ENCODE measurements at regions not wholly inside any gene's neighbourhood (a gene's known extent, or its start where the extent isn't known, plus 50 kb on each side); places are given as distances from the start of the nearest gene placed in this dataset.

- no peak overlapping the region for H3K4me3 ChIP-seq (ENCODE audit: insufficient read depth in 1 of 2, low read depth in 1 of 2, low read length in 2 of 2)
- no peak overlapping the region for H3K23ac ChIP-seq (ENCODE audit: low read length in 2 of 2)
- no peak overlapping the region for H4K8ac ChIP-seq (ENCODE audit: low read length)
- H3K4me1 ChIP-seq (ENCODE audit: control insufficient read depth, insufficient read depth, low read depth, low read length), result no peaks in the 10 kb centered on the region
- H2AK5ac ChIP-seq (ENCODE audit: low read length, severe bottlenecking), result no peak overlapping the region
- DNase-seq, result no peak
- H3K4me2 ChIP-seq (ENCODE audit: low read length, poor library complexity, severe bottlenecking), result no peak overlapping the region
- H3K27me3 ChIP-seq (ENCODE audit: control insufficient read depth in 1 of 2, insufficient read depth in 1 of 2, low read length in 2 of 2), result no peaks in the 10 kb centered on the region
- H2AFZ ChIP-seq (ENCODE audit: low read depth, low read length), result no peak overlapping the region
- H3K9me3 ChIP-seq (ENCODE audit: control insufficient read depth, low read length), result no peaks in the 10 kb centered on the region
- H3K9ac ChIP-seq (ENCODE audit: low read length), result no peak overlapping the region
- no peaks in the 10 kb centered on the region for H3K36me3 ChIP-seq (ENCODE audit: control insufficient read depth in 1 of 2, insufficient read depth in 2 of 2, low read depth in 1 of 2, low read length in 2 of 2)
- no peaks in the 10 kb centered on the region for H3K79me1 ChIP-seq (replicated peaks; ENCODE audit: low read length, poor library complexity, severe bottlenecking)
- no peak overlapping the region for H4K91ac ChIP-seq (ENCODE audit: low read length)
- H2BK12ac ChIP-seq (ENCODE audit: low read length in 2 of 2), result no peak overlapping the region
- no peak overlapping the region for H3K14ac ChIP-seq (ENCODE audit: low read length in 2 of 2)
- H3K18ac ChIP-seq (ENCODE audit: low read depth in 1 of 2, low read length in 2 of 2), result no peak overlapping the region
- no peak overlapping the region for H2BK5ac ChIP-seq (ENCODE audit: low read depth, low read length, poor library complexity, severe bottlenecking)
- no peak overlapping the region for H3K27ac ChIP-seq (ENCODE audit: low read length, poor library complexity, severe bottlenecking)
- H2BK120ac ChIP-seq (ENCODE audit: low read depth, low read length), result no peak overlapping the region
- no peak overlapping the region for H3K4ac ChIP-seq (ENCODE audit: low read depth in 1 of 2, low read length in 2 of 2)
- H2BK15ac ChIP-seq (ENCODE audit: low read depth, poor library complexity, severe bottlenecking), result no peak overlapping the region
Observed at GRCh38 chr9:108019821-108020220, 530.3 kb upstream of the KLF4 start.

DNA sequence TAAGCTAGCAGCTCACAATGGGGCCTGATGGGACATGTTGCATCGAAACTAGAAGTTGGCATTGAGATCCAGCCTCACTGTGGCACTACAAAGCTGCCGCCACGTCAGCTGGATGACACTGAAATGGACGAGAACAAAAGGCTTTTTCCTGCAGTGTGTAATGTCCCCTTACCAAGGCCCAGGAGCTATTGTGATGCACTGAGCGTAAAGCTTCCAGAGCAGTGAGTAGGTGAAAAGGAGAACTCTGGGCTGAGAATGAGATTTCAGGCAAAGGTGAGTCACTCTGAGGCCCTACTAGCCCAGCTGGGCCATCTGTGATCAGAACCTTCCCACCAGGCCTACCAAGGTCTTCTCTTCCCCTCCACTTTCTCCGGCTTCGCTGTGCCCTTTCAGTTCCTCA is 528.1 kb upstream of the KLF4 start:
- Histone ChIP-seq H2AFZ (ENCODE audit: low read depth, low read length) (no peak overlapping the region), H3K79me1 (replicated peaks; ENCODE audit: low read length, poor library complexity, severe bottlenecking) (no peaks in the 10 kb centered on the region), H3K23ac (ENCODE audit: low read length in 2 of 2) (no peak overlapping the region), H3K4me3 (ENCODE audit: insufficient read depth in 1 of 2, low read depth in 1 of 2, low read length in 2 of 2) (no peak overlapping the region), H3K9me3 (ENCODE audit: control insufficient read depth, low read length) (no peaks in the 10 kb centered on the region), H4K8ac (ENCODE audit: low read length) (no peak overlapping the region), H3K27me3 (ENCODE audit: control insufficient read depth in 1 of 2, insufficient read depth in 1 of 2, low read length in 2 of 2) (no peaks in the 10 kb centered on the region), H3K4ac (ENCODE audit: low read depth in 1 of 2, low read length in 2 of 2) (no peak overlapping the region), H3K14ac (ENCODE audit: low read length in 2 of 2) (peak overlapping the region in 1 of 2 experiments; percentile 83), H2BK5ac (ENCODE audit: low read depth, low read length, poor library complexity, severe bottlenecking) (no peak overlapping the region), H2BK120ac (ENCODE audit: low read depth, low read length) (no peak overlapping the region), H4K91ac (ENCODE audit: low read length) (no peak overlapping the region), H3K36me3 (ENCODE audit: control insufficient read depth in 1 of 2, insufficient read depth in 2 of 2, low read depth in 1 of 2, low read length in 2 of 2) (no peaks in the 10 kb centered on the region), H3K9ac (ENCODE audit: low read length) (no peak overlapping the region), H2BK15ac (ENCODE audit: low read depth, poor library complexity, severe bottlenecking) (no peak overlapping the region), H3K4me2 (ENCODE audit: low read length, poor library complexity, severe bottlenecking) (no peak overlapping the region), H2AK5ac (ENCODE audit: low read length, severe bottlenecking) (no peak overlapping the region), H3K18ac (ENCODE audit: low read depth in 1 of 2, low read length in 2 of 2) (no peak overlapping the region), H2BK12ac (ENCODE audit: low read length in 2 of 2) (no peak overlapping the region), H3K4me1 (ENCODE audit: control insufficient read depth, insufficient read depth, low read depth, low read length) (no peaks in the 10 kb centered on the region), H3K27ac (ENCODE audit: low read length, poor library complexity, severe bottlenecking) (no peak overlapping the region)
- WGBS, result 92% methylated on average over 7 of the region's 7 CpGs
- DNase-seq, result no peak

DNA sequence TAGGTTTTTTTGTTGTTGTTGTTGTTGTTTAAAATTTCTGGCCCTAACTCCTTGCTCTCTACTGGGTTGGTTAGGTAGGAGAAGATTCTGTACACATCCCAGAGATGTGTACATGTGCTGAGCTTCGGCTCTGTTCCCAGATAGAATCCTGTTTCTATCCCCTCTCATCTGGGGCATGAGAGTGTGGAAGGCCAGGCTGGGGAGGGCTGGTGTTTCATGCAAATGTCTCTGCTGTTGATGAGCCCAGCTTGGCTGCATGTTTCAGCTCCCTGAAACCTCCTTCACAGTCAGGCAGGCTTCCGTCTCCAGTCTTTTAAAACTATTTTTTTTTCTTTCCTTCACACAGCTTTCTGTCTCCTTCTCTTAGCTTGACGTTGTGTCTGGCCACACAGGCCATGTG is 526.9 kb upstream of the KLF4 start:
- Histone ChIP-seq H2BK12ac (ENCODE audit: low read length in 2 of 2) (no peak overlapping the region), H2AK5ac (ENCODE audit: low read length, severe bottlenecking) (no peak overlapping the region)

DNA sequence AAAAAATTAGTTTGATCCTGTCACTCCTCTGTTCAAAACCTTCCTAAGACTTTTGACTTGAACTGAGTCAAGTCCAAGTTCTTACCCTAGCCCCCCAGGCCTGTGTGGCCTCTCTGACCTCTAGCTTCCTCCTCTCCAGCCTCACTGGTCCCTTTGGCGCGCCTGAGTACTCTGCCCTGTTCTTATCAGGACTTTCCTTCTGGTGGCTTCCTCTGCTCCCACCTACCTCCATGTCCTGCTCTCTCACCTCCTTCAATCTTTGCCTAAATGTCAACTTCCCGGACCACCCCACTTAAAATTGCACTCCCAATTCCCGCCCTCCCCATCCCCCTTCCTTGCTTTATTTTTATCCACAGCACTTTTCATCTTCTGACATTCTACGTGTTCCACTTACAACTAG is 526.1 kb upstream of the KLF4 start:
- H3K4me1 ChIP-seq (ENCODE audit: control insufficient read depth, insufficient read depth, low read depth, low read length), result no peaks in the 10 kb centered on the region
- no peak overlapping the region for H2BK15ac ChIP-seq (ENCODE audit: low read depth, poor library complexity, severe bottlenecking)
- H2AFZ ChIP-seq (ENCODE audit: low read depth, low read length), result no peak overlapping the region
- no peak overlapping the region for H3K27ac ChIP-seq (ENCODE audit: low read length, poor library complexity, severe bottlenecking)
- no peak overlapping the region for H2BK5ac ChIP-seq (ENCODE audit: low read depth, low read length, poor library complexity, severe bottlenecking)
- no peak overlapping the region for H3K4me3 ChIP-seq (ENCODE audit: insufficient read depth in 1 of 2, low read depth in 1 of 2, low read length in 2 of 2)
- H3K4ac ChIP-seq (ENCODE audit: low read depth in 1 of 2, low read length in 2 of 2), result no peak overlapping the region
- no peak overlapping the region for H4K91ac ChIP-seq (ENCODE audit: low read length)
- no peak overlapping the region for H2BK12ac ChIP-seq (ENCODE audit: low read length in 2 of 2)
- no peak overlapping the region for H3K14ac ChIP-seq (ENCODE audit: low read length in 2 of 2)
- H3K18ac ChIP-seq (ENCODE audit: low read depth in 1 of 2, low read length in 2 of 2), result no peak overlapping the region
- H3K9ac ChIP-seq (ENCODE audit: low read length), result no peak overlapping the region
- H3K79me1 ChIP-seq (replicated peaks; ENCODE audit: low read length, poor library complexity, severe bottlenecking), result no peaks in the 10 kb centered on the region
- H3K9me3 ChIP-seq (ENCODE audit: control insufficient read depth, low read length), result no peaks in the 10 kb centered on the region
- no peaks in the 10 kb centered on the region for H3K36me3 ChIP-seq (ENCODE audit: control insufficient read depth in 1 of 2, insufficient read depth in 2 of 2, low read depth in 1 of 2, low read length in 2 of 2)
- H3K23ac ChIP-seq (ENCODE audit: low read length in 2 of 2), result no peak overlapping the region
- no peak overlapping the region for H2BK120ac ChIP-seq (ENCODE audit: low read depth, low read length)
- H4K8ac ChIP-seq (ENCODE audit: low read length), result no peak overlapping the region
- H3K27me3 ChIP-seq (ENCODE audit: control insufficient read depth in 1 of 2, insufficient read depth in 1 of 2, low read length in 2 of 2), result no peaks in the 10 kb centered on the region
- no peak overlapping the region for H3K4me2 ChIP-seq (ENCODE audit: low read length, poor library complexity, severe bottlenecking)
- no peak overlapping the region for H2AK5ac ChIP-seq (ENCODE audit: low read length, severe bottlenecking)
- WGBS, result 91% methylated on average over 5 of the region's 5 CpGs
- DNase-seq, result no peak

More for the DNA sequence above, 526.9 kb upstream of the KLF4 start:
- no peak overlapping the region for H3K4me2 ChIP-seq (ENCODE audit: low read length, poor library complexity, severe bottlenecking)
- H4K91ac ChIP-seq (ENCODE audit: low read length), result no peak overlapping the region
- no peaks in the 10 kb centered on the region for H3K4me1 ChIP-seq (ENCODE audit: control insufficient read depth, insufficient read depth, low read depth, low read length)
- no peak overlapping the region for H3K4me3 ChIP-seq (ENCODE audit: insufficient read depth in 1 of 2, low read depth in 1 of 2, low read length in 2 of 2)
- no peaks in the 10 kb centered on the region for H3K9me3 ChIP-seq (ENCODE audit: control insufficient read depth, low read length)
- no peak overlapping the region for H2BK120ac ChIP-seq (ENCODE audit: low read depth, low read length)
- no peak overlapping the region for H3K23ac ChIP-seq (ENCODE audit: low read length in 2 of 2)
- H3K27me3 ChIP-seq (ENCODE audit: control insufficient read depth in 1 of 2, insufficient read depth in 1 of 2, low read length in 2 of 2), result no peaks in the 10 kb centered on the region
- no peak overlapping the region for H2BK5ac ChIP-seq (ENCODE audit: low read depth, low read length, poor library complexity, severe bottlenecking)
- 84% methylated on average over 3 of the region's 3 CpGs for WGBS
- no peak overlapping the region for H3K9ac ChIP-seq (ENCODE audit: low read length)
- no peak overlapping the region for H3K18ac ChIP-seq (ENCODE audit: low read depth in 1 of 2, low read length in 2 of 2)
- no peak overlapping the region for H2BK15ac ChIP-seq (ENCODE audit: low read depth, poor library complexity, severe bottlenecking)
- DNase-seq, result no peak
- no peak overlapping the region for H2AFZ ChIP-seq (ENCODE audit: low read depth, low read length)
- H3K36me3 ChIP-seq (ENCODE audit: control insufficient read depth in 1 of 2, insufficient read depth in 2 of 2, low read depth in 1 of 2, low read length in 2 of 2), result no peaks in the 10 kb centered on the region
- H3K4ac ChIP-seq (ENCODE audit: low read depth in 1 of 2, low read length in 2 of 2), result no peak overlapping the region
- H3K14ac ChIP-seq (ENCODE audit: low read length in 2 of 2), result no peak overlapping the region
- no peak overlapping the region for H3K27ac ChIP-seq (ENCODE audit: low read length, poor library complexity, severe bottlenecking)
- no peaks in the 10 kb centered on the region for H3K79me1 ChIP-seq (replicated peaks; ENCODE audit: low read length, poor library complexity, severe bottlenecking)
- no peak overlapping the region for H4K8ac ChIP-seq (ENCODE audit: low read length)
